Fibroblast of mammary gland (primary cell): ENCODE measurements at regions not wholly inside any gene's neighbourhood (a gene's known extent, or its start where the extent isn't known, plus 50 kb on each side); places are given as distances from the start of the nearest gene placed in this dataset.

ENCODE experiments used
- DNase-seq: peaks from one replicate; pipeline ENCODE4 v3.0.0-alpha.2; 2010; ENCODE audit warnings: low read depth
- H3K4me3 ChIP-seq: 2 replicates; pipeline ENCODE4 v1.5.1; 2011; ENCODE audit warnings: low read depth, mild to moderate bottlenecking, low read length, moderate library complexity; ENCODE audit not compliant: control insufficient read depth
- TF ChIP-seq, protein P1 (sequence below): conservative IDR thresholded peaks from 2 replicates; pipeline ENCODE4 v1.5.1; 2011; ENCODE audit warnings: low read depth, low read length, inconsistent platforms; ENCODE audit not compliant: control insufficient read depth, insufficient read depth

DNA sequence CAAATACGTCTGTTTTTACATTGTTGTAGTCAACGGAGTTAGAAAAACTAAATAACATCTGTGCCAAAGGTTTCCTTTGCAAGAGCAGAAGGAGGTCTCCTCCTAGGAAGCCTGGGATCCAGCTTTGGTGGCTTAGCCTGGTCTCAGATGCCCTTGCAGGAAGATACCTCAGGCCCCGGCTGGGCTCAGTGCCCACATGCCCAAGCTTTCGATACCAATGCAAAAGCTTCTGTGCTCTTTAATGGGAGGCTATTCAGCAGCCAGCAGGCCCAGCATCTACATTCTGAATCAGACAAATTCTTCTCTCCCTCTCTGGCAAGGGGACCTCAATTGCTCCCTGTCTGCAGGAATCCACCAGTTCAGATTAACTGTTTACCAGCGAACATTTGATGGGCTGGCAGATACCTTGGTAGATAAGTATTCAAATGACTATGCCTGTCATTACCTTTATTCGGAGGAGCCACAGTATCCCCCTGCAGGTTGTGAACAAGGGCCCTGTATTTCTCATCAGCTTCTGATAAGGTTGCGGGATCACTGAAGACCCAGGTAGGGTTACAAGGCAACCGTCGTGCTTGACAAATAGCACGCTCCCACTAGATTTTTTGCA lies 180.1 kb upstream of the KBTBD8 start:
- TF ChIP-seq, protein P1, sequence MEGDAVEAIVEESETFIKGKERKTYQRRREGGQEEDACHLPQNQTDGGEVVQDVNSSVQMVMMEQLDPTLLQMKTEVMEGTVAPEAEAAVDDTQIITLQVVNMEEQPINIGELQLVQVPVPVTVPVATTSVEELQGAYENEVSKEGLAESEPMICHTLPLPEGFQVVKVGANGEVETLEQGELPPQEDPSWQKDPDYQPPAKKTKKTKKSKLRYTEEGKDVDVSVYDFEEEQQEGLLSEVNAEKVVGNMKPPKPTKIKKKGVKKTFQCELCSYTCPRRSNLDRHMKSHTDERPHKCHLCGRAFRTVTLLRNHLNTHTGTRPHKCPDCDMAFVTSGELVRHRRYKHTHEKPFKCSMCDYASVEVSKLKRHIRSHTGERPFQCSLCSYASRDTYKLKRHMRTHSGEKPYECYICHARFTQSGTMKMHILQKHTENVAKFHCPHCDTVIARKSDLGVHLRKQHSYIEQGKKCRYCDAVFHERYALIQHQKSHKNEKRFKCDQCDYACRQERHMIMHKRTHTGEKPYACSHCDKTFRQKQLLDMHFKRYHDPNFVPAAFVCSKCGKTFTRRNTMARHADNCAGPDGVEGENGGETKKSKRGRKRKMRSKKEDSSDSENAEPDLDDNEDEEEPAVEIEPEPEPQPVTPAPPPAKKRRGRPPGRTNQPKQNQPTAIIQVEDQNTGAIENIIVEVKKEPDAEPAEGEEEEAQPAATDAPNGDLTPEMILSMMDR: no peak
- no peak overlapping the region for H3K4me3 ChIP-seq
- DNase-seq: no peak

DNA sequence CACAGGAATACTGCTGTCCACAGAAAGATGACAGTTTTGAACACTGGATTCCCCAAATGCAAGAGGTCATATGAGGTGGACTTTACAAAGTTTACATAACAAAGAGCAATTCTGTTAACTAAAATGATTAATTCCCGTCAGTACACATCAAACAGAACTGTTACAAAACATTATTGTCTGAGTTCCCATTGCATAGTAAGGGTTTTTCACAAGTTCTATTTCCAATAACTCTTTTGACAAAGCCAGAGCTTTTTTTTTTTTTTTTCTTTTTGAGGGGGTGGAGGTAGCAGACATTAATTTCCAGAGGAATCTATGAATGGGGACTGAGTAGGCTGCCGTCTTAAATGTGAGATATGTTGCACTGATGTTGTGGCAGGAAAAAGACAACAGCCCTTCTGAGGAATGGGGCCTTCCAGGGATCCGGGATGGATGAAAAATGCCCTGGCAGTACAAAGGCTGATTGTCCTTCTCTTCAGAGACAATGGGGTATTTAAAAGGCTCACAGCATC lies 178.1 kb upstream of the KBTBD8 start:
- TF ChIP-seq, protein P1: no peak
- DNase-seq: no peak
- H3K4me3 ChIP-seq: no peak overlapping the region

DNA sequence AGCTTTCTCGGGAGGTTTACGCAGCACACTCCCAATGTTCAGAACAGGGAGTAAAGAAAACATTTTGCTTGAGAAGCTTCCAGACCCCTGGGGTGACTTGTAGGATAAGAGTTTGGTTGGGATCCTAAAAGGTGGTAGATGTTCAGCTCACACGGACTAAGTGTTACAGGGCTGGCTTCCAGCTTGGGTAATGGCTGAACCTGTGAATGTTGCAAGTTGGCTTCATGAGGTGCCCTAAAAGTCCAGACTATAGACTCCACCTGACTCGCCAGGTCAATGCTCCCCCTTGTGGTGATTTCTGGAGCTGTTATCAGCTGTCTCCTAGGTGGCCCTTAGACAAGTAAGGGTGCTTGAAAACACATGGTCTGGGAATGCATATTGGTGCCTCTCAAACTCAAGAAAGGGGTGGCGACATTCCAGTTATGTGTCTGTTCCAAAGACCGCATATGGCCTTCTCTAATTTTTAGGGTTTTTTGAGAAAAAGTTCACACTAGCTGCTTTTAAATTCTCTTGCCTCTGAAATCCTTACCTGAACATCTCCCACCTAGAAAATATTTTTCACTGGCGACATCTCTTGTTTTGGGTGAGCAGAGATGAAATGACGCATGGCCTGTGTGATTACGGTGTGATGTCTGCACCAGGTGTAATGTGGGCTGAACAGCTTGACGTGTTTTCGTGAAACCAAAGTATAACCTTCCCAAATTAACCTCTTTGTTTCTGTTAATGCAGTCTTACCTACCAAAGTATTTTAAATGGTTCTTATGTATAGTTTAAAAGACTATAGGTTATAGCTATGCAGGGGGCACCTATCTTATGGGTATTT lies 175.7 kb upstream of the KBTBD8 start:
- H3K4me3 ChIP-seq: no peak overlapping the region
- TF ChIP-seq, protein P1: peak; percentile 84
- DNase-seq: peak; percentile 60

DNA sequence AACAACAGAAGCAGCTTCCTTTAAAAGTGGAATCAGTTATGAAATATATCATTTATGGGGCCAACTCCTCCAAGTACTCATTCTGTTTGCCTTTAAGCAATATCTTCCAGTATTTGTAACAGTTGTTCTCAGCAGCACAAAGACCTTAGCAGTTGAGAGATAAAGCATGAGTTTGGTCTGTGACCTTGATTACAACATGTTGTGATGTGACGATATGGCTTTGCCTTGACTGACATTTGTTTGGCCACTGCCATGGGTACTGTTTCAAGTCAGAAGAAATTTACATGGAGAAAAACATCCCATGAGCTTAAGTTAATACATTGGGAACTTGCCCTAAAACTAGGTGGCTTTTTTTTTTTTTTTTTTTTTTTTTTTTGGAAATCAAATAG lies 175.1 kb upstream of the KBTBD8 start:
- TF ChIP-seq, protein P1: no peak
- H3K4me3 ChIP-seq: no peak overlapping the region
- no peak for DNase-seq

DNA sequence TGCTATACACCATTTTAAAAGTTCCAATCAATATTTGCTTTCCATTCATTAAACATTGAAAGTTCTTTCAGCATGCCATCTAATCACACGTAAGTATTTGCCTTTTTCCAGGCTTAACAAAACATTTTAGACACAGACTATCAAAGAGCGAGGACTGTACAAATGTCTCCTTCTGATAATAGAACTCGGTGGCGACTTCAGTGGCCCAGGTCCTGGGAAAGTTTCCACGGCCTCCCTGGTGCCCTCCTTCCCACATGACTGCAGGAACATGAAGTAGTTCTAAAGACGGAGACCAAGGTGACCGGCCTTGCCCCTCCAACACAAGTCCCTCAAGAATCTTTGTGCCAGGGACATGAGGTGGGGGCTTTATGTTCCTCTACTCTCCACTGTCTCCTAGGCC lies 174.6 kb upstream of the KBTBD8 start:
- no peak overlapping the region for H3K4me3 ChIP-seq

DNA sequence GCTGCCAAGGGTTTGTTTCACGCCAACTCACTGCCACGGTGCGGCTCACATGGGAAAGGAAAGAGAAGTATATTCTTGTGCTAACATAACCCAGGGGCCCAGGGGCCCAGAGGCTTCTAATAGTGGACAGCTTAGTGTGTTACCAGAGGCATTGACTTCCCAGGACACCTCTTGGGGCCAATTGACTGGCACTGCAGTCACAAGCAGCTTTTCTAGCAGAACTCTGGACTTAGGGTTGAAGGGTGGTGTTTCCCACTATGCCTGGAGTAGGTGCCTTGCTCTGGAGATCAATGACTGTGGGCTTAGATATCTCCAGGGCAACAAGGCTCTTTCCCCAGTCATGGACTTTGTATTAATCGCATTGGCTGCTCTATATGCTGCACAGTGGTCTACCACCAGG lies 172.7 kb upstream of the KBTBD8 start:
- no peak for DNase-seq
- TF ChIP-seq, protein P1: no peak
- H3K4me3 ChIP-seq: no peak overlapping the region

More for the DNA sequence above, 174.6 kb upstream of the KBTBD8 start:
- no peak for DNase-seq
- TF ChIP-seq, protein P1: no peak
